PC-3 (cell line): ENCODE measurements at regions not wholly inside any gene's neighbourhood (a gene's known extent, or its start where the extent isn't known, plus 50 kb on each side); places are given as distances from the start of the nearest gene placed in this dataset.

Experiments
- ATAC-seq: fragments of 200-7000 bp; cut with Tn5 transposase; 2 replicates; pipeline ENCODE4 v1.9.1; 2020; ENCODE audit warnings: mild to moderate bottlenecking, moderate library complexity
- BruUV-seq: library from RNA; stranded (reverse); fragments of 400-500 nt; replicated peaks from 2 replicates; lab custom pipeline; 2021; lab: Mats Ljungman, UMichigan
- CTCF ChIA-PET: fragments of 300-600 bp; sonication (Branson Sonifier 250); formaldehyde crosslinking; loops from one replicate; lab custom pipeline; 2022; ENCODE audit warnings: antibody characterized with exemption; lab: Charles Lee
- POLR2A ChIA-PET: fragments of 300-600 bp; sonication (Branson Sonifier 250); formaldehyde crosslinking; loops from one replicate; lab custom pipeline; 2022; ENCODE audit warnings: antibody characterized with exemption; ENCODE audit not compliant: unreplicated experiment; lab: Charles Lee
- DNase-seq: peaks from one replicate; pipeline ENCODE4 v3.0.0-alpha.2; 2015
- H2AFZ ChIP-seq: fragments of 300-600 bp; sonication (generic); 2 replicates; pipeline ENCODE4 v1.6.0; 2016; ENCODE audit warnings: antibody characterized with exemption, low read length
- H3F3A ChIP-seq: fragments of 300-600 bp; sonication (generic); one replicate; pipeline ENCODE4 v1.6.0; 2017; ENCODE audit warnings: antibody characterized with exemption, low read length, control low read depth, mild to moderate bottlenecking; ENCODE audit not compliant: unreplicated experiment
- H3K27ac ChIP-seq: fragments of 300-600 bp; sonication (generic); 2 replicates; pipeline ENCODE4 v1.5.1; 2016; ENCODE audit warnings: mild to moderate bottlenecking, low read length
- H3K27me3 ChIP-seq: fragments of 300-600 bp; sonication (generic); 2 replicates; pipeline ENCODE4 v1.6.1; 2016; ENCODE audit warnings: low read length, mixed read lengths
- H3K36me3 ChIP-seq: fragments of 300-600 bp; sonication (generic); 2 replicates; pipeline ENCODE4 v1.6.1; 2016; ENCODE audit warnings: low read depth, mixed run types, low read length, mixed read lengths
- H3K4me1 ChIP-seq: fragments of 300-600 bp; sonication (generic); 2 replicates; pipeline ENCODE4 v1.5.1; 2016; ENCODE audit warnings: low read length; ENCODE audit not compliant: insufficient read depth
- H3K4me2 ChIP-seq: fragments of 300-600 bp; sonication (generic); 2 replicates; pipeline ENCODE4 v1.6.0; 2016; ENCODE audit warnings: low read length
- H3K4me3 ChIP-seq: fragments of 300-600 bp; sonication (generic); 2 replicates; pipeline ENCODE4 v1.5.1; 2016; ENCODE audit warnings: mild to moderate bottlenecking, low read length, mixed read lengths
- H3K79me2 ChIP-seq: fragments of 300-600 bp; sonication (generic); 2 replicates; pipeline ENCODE4 v1.6.1; 2017; ENCODE audit warnings: low read length, mixed read lengths
- H3K9ac ChIP-seq: fragments of 300-600 bp; sonication (generic); 2 replicates; pipeline ENCODE4 v1.6.0; 2016; ENCODE audit warnings: mild to moderate bottlenecking, low read length
- H3K9me2 ChIP-seq: fragments of 300-600 bp; sonication (generic); replicated peaks from 2 replicates; pipeline ENCODE4 v1.6.1; 2016; ENCODE audit warnings: mixed run types, low read length, mixed read lengths
- H3K9me3 ChIP-seq: fragments of 300-600 bp; sonication (generic); 2 replicates; pipeline ENCODE4 v1.6.1; 2016; ENCODE audit warnings: low read length, mixed read lengths
- H4K20me1 ChIP-seq: fragments of 300-600 bp; sonication (generic); 2 replicates; pipeline ENCODE4 v1.6.1; 2016; ENCODE audit warnings: low read length, mixed read lengths
- CTCF ChIP-seq: fragments of 300-600 bp; sonication (generic); conservative IDR thresholded peaks from 2 replicates; pipeline ENCODE4 v1.5.1; 2017; ENCODE audit warnings: antibody characterized with exemption, low read depth, mild to moderate bottlenecking, low read length
- EZH2 ChIP-seq: fragments of 300-600 bp; sonication (generic); IDR thresholded peaks from one replicate; pipeline ENCODE4 v1.6.1; 2017; ENCODE audit warnings: antibody characterized with exemption, mild to moderate bottlenecking, low read length; ENCODE audit not compliant: unreplicated experiment
- EZH2phosphoT487 ChIP-seq: fragments of 300-600 bp; sonication (generic); IDR thresholded peaks from 2 replicates; pipeline ENCODE4 v1.6.1; 2018; ENCODE audit warnings: mild to moderate bottlenecking, antibody characterized with exemption, low read length, borderline replicate concordance
- intact Hi-C: fragments of 100-400 bp; cut with micrococcal nuclease; formaldehyde crosslinking; loops from 2 replicates; pipeline ENCODE4 v1.9.0; 2023

DNA sequence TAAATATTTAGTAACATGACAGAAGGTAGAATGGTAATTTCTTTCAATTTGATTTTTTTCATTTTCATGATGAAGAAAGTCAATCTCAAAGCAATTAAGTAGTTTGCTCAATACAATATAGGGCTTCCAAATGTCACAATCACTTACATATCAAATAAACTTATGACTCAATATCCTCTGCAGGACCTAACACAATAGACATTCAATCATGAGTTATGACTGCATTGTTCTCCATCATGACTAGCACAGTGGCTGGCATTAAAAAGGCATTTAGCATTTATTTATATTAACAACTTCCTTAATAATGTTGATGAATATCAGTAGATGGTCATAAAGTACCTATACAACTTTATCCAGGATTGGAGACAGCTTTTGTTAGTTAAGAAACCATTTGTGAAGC, 1499.6 kb downstream of the EFNA5 start:
- Histone ChIP-seq H3K79me2 (no peaks in the 10 kb centered on the region), H3K36me3 (no peaks in the 10 kb centered on the region), H3K4me1 (peaks cover 28% of the 10 kb centered on the region), H2AFZ (no peak overlapping the region), H3K9me3 (no peaks in the 10 kb centered on the region), H3K9ac (no peak overlapping the region), H3K27me3 (no peaks in the 10 kb centered on the region), H3F3A (no peaks in the 10 kb centered on the region), H4K20me1 (no peaks in the 10 kb centered on the region), H3K4me2 (no peak overlapping the region), H3K4me3 (no peak overlapping the region), H3K9me2 (no peaks in the 10 kb centered on the region), H3K27ac (peak overlapping the region; percentile 84; the same call in 1 of the 2 replicates)
- peak; percentile 55 for DNase-seq
- ATAC-seq = peak; percentile 47
- POLR2A ChIA-PET = no interaction called here
- no TSS peak for BruUV-seq
- CTCF ChIA-PET = no interaction called here
- intact Hi-C loops = no loop called here
- TF ChIP-seq EZH2phosphoT487 (no peak), CTCF (no peak), EZH2 (no peak)

- Histone ChIP-seq H3K36me3 (no peaks in the 10 kb centered on the region), H3K4me1 (peaks cover 20% of the 10 kb centered on the region), H3K27ac (no peak overlapping the region), H3K4me3 (no peak overlapping the region), H4K20me1 (no peaks in the 10 kb centered on the region), H3K9me3 (no peaks in the 10 kb centered on the region), H3K27me3 (no peaks in the 10 kb centered on the region), H3K79me2 (no peaks in the 10 kb centered on the region), H3F3A (no peaks in the 10 kb centered on the region), H3K4me2 (no peak overlapping the region), H3K9ac (no peak overlapping the region), H2AFZ (no peak overlapping the region), H3K9me2 (no peaks in the 10 kb centered on the region)
- ChIA-PET POLR2A (no interaction called here), CTCF (no interaction called here)
- ATAC-seq (no peak), DNase-seq (no peak)
- BruUV-seq = no TSS peak
- intact Hi-C loops = no loop called here
- TF ChIP-seq EZH2phosphoT487 (no peak), CTCF (no peak), EZH2 (no peak)
Measured at GRCh38 chr5:106167766-106168165, 1503.0 kb downstream of the EFNA5 start.

DNA sequence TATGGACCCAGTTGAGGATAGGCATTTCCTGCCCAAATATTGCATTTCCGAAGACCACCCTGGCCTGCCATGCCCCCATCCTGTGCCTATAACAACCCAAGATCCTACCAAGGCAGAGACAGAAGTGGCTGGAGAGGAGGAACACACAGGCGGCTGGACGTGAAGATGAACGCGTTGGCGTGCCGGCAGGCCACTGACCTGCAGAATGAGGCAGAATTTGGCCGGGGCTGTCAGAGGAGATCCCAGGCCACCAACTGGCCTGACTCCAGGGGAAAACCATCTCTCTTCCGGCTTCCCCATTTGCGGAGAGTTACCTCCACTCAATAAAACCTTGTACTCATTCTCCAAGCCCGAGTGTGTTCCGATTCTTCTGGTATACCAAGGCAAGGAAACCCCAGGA, 1507.5 kb downstream of the EFNA5 start:
- TF ChIP-seq EZH2 (no peak), CTCF (no peak), EZH2phosphoT487 (no peak)
- H3K27ac ChIP-seq = no peak overlapping the region
- no peaks in the 10 kb centered on the region for H3K4me1 ChIP-seq
- H3K79me2 ChIP-seq = no peaks in the 10 kb centered on the region
- ChIA-PET CTCF (no interaction called here), POLR2A (no interaction called here)
- H3K9ac ChIP-seq = no peak overlapping the region
- H3K36me3 ChIP-seq = no peaks in the 10 kb centered on the region
- no peaks in the 10 kb centered on the region for H4K20me1 ChIP-seq
- no peaks in the 10 kb centered on the region for H3F3A ChIP-seq
- no peak overlapping the region for H3K4me2 ChIP-seq
- no peaks in the 10 kb centered on the region for H3K9me3 ChIP-seq
- H3K4me3 ChIP-seq = no peak overlapping the region
- DNase-seq = no peak
- H3K9me2 ChIP-seq = no peaks in the 10 kb centered on the region
- intact Hi-C loops = no loop called here
- no peak overlapping the region for H2AFZ ChIP-seq
- no TSS peak for BruUV-seq
- no peak for ATAC-seq
- H3K27me3 ChIP-seq = no peaks in the 10 kb centered on the region
